OCI-M1 (cell line): ENCODE measurements at regions not wholly inside any gene's neighbourhood (a gene's known extent, or its start where the extent isn't known, plus 50 kb on each side); places are given as distances from the start of the nearest gene placed in this dataset.
"Not testable (repeated sequence)": the region's sequence is repeated elsewhere in the genome, so short reads cannot be mapped to it uniquely, and the experiment has no call there.

Source experiments
- DNase-seq: peaks from one replicate; lab custom pipeline; 2025; lab: John Stamatoyannopoulos, UW

DNA sequence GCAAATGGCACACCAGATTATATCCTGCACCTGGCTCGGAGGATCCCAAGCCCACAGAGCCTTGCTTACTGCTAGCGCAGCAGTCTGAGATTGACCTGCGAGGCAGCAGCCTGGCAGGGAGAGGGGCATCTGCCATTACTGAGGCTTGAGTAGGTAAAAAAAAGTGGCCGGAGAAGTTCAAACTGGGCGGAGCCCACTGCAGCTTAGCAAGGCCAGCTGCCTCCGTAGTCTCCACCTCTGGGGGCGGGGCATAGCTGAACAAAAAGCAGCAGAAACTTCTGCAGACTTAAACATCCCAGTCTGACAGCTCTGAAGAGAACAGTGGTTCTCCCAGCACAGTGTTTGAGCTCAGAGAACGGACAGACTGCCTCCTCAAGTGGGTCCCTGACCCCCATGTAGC is 85.4 kb upstream of the TMEM170B start:
- peak; percentile 16 for DNase-seq

DNA sequence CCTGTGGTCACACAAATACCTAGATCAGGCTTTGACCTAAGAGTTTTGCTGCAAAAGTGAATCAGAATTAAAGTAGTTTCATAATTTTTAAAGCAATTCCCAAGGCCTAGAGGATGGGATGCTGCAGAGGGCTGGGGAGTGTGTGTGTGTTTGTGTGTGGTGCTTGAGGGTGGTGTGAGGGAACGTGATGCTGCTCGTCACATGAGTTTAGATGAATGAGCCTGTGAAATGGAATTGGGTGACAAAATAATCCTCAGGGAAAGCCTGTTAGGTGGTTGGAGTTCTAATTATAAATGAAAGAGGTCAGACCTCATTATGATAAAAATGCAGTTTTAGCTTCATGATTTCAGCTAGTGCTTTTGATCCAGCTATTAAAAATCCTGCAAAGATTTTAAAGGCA is 87.5 kb upstream of the TMEM170B start:
- no peak for DNase-seq

DNA sequence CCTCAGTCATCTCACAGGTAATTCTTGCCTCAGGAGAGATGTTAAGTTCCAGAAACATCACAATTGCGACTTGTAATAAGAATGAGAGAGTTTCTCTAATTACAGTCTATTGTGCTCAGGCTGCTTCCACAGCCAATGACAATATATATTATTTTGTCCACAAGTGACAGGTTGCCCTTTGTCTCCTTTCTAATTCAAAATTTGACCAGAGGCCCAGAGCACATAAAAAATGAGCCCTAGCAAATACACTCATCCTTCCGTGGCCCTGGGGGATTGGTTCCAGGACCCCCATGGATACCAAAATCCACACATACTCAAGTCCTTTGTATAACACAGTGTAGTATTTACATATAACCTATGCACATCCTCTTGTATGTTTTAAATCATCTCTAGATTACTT is 88.1 kb upstream of the TMEM170B start:
- DNase-seq, result no peak

DNA sequence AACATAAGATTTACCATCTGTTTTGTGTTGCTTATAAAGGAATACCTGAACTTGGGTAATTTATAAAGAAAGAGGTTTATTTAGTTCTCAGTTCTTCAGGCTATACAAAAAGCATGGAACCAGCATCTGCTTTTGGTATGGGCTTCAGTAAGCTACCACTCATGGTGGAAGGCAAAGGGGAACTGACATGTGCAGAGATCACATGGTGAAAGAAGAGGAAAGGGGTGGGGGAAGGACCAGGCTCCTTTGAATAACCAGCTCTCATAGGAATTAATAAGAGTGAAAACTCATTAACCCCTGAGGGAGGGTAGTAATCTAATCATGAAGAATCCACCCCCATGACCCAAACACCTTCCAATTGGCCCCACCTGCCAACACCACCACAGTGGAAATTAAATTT is 89.5 kb upstream of the TMEM170B start:
- no peak for DNase-seq

DNA sequence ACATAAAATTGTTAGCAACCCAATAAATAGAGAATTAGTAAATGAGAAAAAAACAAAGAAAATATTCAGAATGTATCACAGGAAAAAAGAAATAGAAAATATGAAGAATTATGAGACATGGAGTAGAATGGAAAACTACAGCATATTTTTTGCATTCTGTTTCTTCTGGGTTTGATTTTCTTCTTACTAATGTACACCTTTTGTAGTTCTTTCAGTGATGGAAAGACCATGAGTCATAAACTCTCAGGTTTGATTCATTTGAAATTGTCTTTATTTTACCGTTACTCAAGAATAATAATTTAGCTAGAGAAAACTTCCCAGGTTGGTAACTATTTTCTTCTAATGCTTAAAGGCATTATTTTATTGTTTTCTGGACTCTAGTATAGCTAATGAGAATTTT is 90.3 kb upstream of the TMEM170B start:
- DNase-seq, result no peak

DNA sequence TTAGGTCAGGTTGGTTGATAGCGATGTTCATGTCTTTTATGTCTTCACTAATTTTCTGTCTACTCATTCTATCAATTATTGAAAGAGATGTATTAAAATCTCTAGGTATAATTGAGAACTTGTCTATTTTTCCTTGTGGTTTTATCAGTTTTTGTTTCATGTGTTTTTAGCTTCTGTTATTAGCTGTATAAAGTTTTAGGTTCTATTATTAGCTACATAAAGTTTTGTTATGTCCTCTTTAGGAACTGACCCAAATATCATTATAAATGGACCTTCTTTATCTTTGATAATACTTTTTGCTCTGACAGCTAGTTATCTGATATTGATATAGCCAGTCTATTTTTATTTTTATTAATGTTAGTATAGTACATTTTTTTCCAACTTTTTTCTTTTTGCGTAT is 92.4 kb upstream of the TMEM170B start:
- DNase-seq, result no peak

DNA sequence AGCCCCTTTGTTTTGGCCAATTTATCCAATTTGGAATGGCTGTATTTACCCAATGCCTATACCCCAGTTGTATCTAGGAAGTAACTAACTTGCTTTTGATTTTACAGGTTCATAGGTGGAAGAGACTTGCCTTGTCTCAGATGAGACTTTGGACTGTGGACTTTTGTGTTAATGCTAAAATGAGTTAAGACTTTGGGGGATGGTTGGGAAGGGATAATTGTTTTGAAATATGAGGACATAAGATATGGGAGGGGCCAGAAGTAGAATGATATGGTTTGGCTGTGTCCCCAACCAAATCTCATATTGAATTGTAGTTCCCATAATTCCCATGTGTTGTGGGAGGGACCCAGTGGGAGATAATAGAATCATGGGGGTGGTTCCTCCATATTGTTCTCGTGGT is 94.4 kb upstream of the TMEM170B start:
- DNase-seq, result not testable (repeated sequence)

DNA sequence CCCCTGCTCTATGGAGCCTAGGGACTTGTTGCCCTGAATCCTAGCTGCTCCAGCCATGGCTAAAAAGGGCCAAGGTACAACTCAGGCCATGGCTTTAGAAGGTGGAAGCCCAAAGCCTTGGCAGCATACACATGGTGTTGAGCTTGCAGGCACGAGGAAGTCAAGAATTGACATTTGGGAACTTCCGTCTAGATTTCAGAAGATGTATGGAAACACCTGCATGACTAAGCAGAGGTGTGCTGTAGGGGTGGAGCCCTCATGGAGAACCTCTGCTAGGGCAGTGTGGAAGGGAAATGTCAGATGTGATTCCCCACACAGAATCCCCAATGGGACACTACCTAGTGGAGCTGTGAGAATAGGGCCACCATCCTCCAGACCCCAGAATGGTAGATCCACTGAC is 95.1 kb upstream of the TMEM170B start:
- DNase-seq, result no peak

DNA sequence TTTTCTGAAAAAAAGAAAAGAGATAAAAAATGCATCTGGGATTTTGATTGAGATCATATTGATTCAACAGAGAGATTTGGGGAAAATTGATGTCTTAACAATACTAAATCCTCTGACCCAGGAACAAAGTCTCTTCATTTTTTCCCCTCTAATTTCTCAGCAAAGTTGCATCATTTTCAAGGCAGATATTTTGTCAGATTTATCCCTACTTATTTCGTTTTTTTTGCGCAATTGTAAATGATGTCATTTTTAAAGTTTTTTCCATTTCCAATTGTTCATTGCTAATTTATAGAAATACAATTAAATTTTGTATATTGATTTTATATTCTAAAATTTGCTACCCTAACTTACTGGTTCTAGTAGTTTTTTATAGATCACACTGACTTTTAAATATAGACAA is 97.7 kb upstream of the TMEM170B start:
- DNase-seq, result no peak

DNA sequence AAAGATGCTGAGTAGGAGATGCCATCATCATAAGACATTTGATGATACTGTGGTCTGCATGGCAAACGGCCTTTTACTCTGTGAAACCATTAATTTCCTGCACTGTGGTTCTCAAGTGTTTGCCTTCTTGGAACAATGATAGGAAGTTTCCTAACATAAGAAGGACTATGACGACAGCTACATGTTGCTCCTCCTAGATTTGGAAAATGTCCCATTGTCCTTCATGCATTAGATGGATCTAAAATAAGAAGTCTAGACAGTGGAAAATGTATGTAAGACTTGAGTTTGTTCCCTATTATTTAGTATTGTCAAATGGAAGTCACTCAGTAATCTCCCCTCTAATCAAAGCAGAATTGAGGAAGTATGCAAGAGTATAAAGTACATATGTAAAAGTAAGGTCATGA is 98.5 kb upstream of the TMEM170B start:
- peak; percentile 60 for DNase-seq

DNA sequence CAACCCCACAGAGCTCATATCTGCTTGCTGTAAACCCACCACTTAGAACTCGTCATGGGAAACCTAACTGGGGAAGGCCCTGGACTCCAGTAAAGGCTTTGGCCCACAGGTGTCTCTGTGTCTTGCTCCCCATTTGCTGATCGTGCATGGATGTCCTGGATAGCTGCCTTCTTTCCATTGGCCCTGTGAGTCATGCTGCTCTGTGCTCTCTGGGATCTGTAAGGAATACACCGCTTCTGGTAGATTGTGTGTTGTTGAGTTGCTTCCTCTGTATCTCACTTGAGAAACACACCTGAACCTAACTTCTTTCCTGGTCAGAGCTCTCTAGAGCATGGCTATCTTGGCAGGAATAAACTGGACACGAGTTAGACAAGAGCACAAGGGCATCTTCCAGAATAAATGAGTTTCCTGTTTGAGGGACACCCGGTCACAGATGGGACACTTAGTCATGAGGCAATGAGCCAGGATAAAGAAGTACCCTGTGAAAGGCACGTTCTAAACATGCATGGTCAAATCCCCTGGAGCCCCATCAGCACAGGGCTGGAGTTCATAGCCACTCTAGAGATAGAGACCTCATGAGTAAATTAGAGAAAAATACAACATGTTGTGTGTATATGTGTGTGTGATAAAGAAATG is 99.6 kb upstream of the TMEM170B start:
- no peak for DNase-seq

DNA sequence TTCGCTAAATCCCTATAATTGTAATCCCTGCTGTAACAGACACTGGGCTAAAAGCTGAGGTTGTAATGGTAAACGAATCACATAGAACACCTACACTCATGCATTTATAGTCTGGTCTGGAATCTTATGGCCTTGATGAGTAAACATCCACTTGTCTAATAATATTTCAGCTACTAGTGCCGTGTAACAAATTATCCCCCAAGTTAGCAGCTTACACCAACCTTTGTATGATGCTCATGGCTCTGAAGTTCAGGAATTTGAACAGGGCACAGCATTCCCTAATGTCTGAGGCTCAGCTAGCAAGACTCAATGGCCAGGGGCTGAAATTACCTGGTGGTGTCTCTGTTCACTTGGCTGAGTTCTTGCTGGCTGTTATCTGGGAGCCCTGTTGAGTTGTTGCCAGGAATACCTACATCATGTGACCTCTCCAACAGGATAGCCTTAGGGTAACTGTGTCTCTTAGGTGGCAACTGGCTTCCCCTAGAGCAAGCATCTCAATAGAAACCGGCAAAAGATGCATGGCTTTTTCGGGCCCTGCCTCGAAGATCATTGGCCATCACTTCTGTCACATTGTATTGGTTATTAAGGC is 100.9 kb upstream of the TMEM170B start:
- DNase-seq, result no peak

DNA sequence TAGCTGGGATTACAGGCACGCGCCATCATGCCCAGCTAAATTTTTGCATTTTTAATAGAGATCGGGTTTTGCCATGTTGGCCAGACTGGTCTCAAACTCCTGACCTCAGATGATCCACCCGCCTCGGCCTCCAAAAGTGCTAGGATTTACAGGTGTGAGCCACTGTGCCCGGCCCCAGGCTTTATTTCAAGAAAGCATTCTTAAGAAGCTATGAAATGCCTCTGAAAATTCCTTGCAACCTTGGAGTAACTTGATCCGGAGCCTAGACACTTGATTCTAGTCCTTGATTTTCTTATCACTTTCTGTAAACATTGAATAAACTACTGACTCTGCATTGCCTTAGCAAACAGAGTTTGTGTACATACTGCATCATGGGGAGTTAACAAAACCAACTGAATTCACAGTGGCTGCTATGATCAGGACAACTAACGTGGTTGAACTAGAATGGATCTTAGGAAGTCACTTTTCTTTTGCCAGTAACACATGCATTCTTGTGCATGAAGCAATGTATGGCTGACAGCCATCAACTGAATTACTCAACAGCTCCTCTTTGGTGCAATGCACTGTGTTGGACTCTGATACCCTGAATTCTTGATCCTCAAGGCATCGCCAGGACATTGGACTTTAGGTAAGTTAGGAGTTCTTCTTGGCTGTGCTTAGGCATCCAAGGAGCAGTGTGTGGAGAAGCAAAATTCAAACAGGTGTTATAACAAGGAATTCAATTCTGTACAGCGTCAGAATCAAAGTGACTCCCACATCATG is 102.8 kb upstream of the TMEM170B start:
- no peak for DNase-seq

DNA sequence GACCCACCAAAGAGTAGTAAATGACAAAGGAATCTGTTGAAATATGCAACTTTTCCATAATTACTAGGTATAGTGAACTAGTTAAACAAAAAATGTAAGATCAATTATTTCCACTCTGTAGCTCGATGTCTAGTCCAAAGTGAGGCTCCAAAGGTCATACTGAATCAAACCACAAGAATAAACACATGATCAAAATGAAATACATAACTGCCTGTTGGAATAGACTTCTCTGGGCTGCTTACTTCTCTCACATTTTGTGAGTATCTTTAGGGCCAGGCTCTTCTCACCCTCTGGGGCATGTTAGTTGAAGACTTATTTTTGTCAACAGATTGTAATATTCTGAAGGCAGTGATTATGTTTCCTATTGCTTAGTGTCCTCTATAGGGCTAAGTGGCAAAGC is 103.7 kb upstream of the TMEM170B start:
- no peak for DNase-seq

DNA sequence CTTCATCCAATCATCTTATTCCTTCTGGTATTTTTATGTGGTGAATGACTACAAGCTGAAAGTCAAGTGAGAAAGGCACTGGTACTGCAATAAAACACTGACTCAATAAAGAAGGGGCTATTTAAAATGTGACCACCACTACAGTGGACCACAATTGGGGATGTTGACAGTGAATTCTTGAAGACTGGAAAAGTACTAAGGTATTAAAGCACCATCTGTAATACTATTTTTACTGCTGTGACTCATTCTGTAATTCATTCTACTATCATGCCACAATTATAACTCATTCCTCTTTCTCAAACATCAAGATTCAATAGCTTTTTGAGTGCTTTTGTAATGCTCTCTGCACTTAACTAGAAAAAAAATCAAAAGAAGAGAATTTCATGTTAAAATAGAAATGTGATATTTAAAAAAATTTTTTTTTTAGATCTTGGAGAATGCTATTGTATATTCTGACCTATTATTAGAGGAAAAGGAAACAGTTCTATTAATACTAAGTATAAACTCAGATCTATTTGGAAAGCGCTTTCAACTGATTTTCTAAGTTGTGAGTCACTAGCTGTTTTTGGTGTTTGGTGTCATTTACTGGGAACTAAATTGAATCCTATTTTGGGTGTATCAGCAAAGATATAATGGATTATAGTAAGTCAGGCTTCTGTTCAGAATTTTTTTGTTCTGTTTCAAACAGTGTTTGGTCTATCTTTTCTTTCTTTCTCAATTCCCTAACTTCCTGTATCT is 104.7 kb upstream of the TMEM170B start:
- DNase-seq, result no peak

DNA sequence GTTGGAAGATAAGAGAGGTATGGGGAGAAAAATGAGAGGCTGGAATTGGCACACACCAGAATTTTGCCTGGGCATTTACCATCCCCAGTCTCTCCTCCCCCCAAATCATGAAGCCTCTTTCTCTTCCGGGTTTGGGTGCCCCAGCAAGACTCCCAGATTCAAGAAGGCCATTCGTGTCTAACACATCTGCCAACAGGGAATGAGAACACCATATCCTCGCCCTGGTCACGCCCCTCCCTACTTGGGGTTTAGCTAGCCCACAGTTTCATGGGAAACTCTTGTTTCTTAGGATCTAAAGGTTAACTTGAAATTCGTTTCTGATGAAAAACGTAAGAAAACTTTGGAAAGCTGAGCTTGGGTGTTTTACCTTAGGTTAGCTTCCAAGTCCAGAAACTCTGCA is 105.5 kb upstream of the TMEM170B start:
- no peak for DNase-seq

DNA sequence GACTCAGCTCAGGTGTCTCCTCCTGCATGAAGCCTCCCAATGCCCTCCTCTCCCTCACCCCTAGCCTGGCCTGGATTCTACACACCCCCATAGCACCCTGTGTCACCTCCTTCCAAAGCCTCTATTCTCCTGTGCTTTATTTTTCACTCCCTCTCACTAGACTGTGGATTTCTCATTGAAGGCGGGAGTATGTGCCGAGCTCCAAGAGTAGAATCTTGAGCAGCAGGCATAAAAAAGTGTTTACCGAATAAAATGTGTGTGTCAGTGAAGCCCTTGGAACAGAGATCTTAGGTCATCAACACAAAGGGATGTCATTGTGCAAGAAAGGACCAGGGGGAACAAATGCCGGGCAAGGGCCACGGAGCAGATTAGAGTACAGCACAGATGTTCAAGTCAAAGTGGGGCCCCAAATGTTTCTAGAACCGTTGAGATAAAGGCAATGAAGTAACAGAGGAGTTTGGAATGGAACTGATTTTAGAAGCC is 106.1 kb upstream of the TMEM170B start:
- no peak for DNase-seq

DNA sequence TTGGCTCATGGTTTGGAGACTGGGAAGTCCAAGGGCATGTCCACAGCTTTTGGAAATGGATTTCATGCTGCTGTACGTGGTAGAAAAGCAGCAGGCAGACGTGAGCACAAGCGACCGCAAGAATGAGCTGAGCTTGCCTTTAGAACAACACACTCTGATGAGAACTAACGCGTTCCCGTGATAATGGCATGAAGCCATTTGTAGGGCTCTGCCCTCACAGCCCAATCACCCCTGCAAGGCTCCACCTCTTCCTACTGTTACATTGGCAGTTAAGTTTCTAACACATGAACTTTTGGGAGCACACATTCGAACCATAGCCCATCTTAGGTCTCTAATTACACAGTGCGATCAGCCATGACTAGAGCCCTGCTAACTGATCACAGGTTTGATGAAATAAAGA is 107.5 kb upstream of the TMEM170B start:
- no peak for DNase-seq

DNA sequence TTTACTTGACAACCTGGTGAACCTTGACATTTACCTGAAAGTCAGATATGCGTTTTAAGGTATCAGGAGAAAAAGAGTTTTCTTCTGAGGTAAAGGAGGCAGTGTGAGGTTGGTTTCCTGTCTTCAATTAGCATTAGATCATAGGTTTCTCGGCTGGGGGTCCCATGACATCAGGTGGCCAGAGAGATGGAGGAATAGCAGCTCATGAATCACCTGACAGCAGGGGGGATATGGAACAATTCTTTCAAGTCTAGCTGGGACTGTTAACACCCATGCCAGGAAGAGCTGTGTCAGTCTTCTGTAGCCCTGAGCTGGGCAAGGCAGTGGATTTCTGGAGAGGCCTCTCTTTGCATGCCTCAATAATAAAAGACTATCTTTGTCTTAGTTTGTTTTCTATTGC is 108.0 kb upstream of the TMEM170B start:
- no peak for DNase-seq

DNA sequence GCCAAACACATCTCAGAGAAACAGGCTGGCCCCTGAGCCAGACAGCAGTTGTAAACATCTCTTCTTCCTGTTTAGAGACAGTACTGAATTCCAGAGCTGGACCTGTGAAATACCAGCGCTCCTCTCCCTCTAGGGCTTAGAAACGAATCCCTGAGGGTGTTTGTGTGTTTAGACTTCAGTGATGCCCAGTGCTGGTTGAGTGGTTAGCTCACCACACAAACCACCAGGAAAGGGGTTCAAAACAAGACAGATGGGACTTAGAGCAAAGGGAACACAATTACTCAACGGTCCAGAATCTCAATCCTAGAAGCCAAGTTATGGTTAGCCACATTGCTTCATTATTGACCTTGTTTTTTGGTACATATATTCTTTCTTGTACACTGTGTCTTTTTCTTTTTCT is 108.7 kb upstream of the TMEM170B start:
- DNase-seq, result no peak

DNA sequence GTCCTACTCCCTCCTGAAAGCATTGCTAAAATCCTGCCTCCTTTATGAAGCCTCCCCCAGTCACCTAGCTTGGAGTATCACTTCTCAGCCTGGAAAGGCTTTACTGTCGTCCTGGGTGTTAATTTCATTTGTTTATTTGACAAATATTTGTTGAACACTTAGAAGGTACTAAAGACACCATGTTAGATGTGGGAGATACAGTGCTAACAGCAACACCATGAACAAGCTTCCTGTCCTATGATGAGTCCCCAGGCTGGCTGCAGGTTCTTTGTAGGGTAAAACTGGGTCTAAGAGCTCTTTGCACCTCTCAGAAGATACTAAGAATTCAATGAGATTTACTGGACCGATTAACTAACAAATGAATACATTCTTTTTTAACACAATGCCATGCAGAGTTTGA is 109.2 kb upstream of the TMEM170B start:
- DNase-seq, result no peak

DNA sequence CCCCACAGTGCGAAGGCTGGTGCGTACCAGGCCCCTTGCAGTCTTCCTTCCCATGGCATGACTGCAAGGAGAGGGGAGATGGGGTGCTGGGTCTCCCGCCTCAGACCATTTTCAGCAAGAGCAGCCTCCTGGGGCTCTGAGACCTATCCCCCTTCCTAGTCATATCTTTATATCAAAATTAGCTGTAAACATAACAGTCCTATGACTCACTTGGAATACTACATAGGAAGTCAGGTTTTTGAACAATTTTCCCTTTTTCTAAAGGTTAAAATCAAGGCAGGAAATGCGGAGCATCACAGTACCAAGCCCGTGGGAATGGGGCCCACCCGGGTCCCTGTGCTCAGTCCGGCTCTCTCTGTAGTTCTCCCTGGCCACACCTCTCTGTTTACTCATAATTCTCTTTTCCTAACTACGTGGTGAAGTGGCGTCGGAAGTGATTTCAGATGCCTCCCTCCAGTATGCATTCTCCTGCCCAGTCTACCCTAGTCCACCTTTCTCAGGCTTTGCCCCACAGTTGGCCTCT is 109.8 kb upstream of the TMEM170B start:
- DNase-seq, result no peak
